ENCODE measurements at regions not wholly inside any gene's neighbourhood (a gene's known extent, or its start where the extent isn't known, plus 50 kb on each side); places are given as distances from the start of the nearest gene placed in this dataset.

GRCh38 chr9:13429301-13430190, 150.1 kb upstream of the MPDZ start:
- TF ChIP-seq, protein P1, sequence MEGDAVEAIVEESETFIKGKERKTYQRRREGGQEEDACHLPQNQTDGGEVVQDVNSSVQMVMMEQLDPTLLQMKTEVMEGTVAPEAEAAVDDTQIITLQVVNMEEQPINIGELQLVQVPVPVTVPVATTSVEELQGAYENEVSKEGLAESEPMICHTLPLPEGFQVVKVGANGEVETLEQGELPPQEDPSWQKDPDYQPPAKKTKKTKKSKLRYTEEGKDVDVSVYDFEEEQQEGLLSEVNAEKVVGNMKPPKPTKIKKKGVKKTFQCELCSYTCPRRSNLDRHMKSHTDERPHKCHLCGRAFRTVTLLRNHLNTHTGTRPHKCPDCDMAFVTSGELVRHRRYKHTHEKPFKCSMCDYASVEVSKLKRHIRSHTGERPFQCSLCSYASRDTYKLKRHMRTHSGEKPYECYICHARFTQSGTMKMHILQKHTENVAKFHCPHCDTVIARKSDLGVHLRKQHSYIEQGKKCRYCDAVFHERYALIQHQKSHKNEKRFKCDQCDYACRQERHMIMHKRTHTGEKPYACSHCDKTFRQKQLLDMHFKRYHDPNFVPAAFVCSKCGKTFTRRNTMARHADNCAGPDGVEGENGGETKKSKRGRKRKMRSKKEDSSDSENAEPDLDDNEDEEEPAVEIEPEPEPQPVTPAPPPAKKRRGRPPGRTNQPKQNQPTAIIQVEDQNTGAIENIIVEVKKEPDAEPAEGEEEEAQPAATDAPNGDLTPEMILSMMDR (IDR thresholded peaks at IDR 0.05), result no peak
- TF ChIP-seq POLR2A (IDR thresholded peaks at IDR 0.05), result no peak

Measured in Peyer's patch (tissue), 4 donors.